NCI-H774 (cell line): ENCODE measurements at regions not wholly inside any gene's neighbourhood (a gene's known extent, or its start where the extent isn't known, plus 50 kb on each side); places are given as distances from the start of the nearest gene placed in this dataset.
"Not testable (repeated sequence)": the region's sequence is repeated elsewhere in the genome, so short reads cannot be mapped to it uniquely, and the experiment has no call there.

Experiments
- DNase-seq: peaks from one replicate; lab custom pipeline; 2025; lab: John Stamatoyannopoulos, UW

GRCh38 chr6:25181923-25182322 lies 97.3 kb upstream of the CARMIL1 start:
- DNase-seq = no peak

GRCh38 chr6:25186919-25187318 lies 92.3 kb upstream of the CARMIL1 start:
- DNase-seq = no peak

GRCh38 chr6:25188232-25188631 lies 90.9 kb upstream of the CARMIL1 start:
- DNase-seq = no peak

GRCh38 chr6:25192590-25193459 lies 86.3 kb upstream of the CARMIL1 start:
- DNase-seq = no peak

- DNase-seq = no peak
These were observed 85.6 kb upstream of the CARMIL1 start for GRCh38 chr6:25193460-25194171.

GRCh38 chr6:25194172-25194678 lies 84.9 kb upstream of the CARMIL1 start:
- no peak for DNase-seq

- peak; percentile 12 for DNase-seq
These were observed 82.7 kb upstream of the CARMIL1 start for GRCh38 chr6:25196464-25196863.

- DNase-seq = no peak
These were observed 82.1 kb upstream of the CARMIL1 start for GRCh38 chr6:25197111-25197510.

- DNase-seq = no peak
These were observed 79.6 kb upstream of the CARMIL1 start for GRCh38 chr6:25199544-25199943.

- no peak for DNase-seq
These were observed 76.7 kb upstream of the CARMIL1 start for GRCh38 chr6:25202504-25202903.

- no peak for DNase-seq
These were observed 73.5 kb upstream of the CARMIL1 start for GRCh38 chr6:25205629-25206028.

GRCh38 chr6:25207453-25208155 lies 71.6 kb upstream of the CARMIL1 start:
- DNase-seq = not testable (repeated sequence)

GRCh38 chr6:25215881-25216280 lies 63.3 kb upstream of the CARMIL1 start:
- DNase-seq = no peak

GRCh38 chr6:25217302-25217701 lies 61.9 kb upstream of the CARMIL1 start:
- DNase-seq = no peak

GRCh38 chr6:25217829-25218228 lies 61.3 kb upstream of the CARMIL1 start:
- DNase-seq = peak; percentile 19

- no peak for DNase-seq
These were observed 60.8 kb upstream of the CARMIL1 start for GRCh38 chr6:25218346-25218745.

GRCh38 chr6:25219216-25219916 lies 59.8 kb upstream of the CARMIL1 start:
- DNase-seq = no peak

GRCh38 chr6:25219917-25220278 lies 59.3 kb upstream of the CARMIL1 start:
- DNase-seq = no peak

- DNase-seq = no peak
These were observed 58.3 kb upstream of the CARMIL1 start for GRCh38 chr6:25220857-25221256.

- no peak for DNase-seq
These were observed 57.0 kb upstream of the CARMIL1 start for GRCh38 chr6:25222006-25222678.

- DNase-seq = peak; percentile 68
These were observed 55.6 kb upstream of the CARMIL1 start for GRCh38 chr6:25223490-25223991.
